C4-2B (cell line): ENCODE measurements at regions not wholly inside any gene's neighbourhood (a gene's known extent, or its start where the extent isn't known, plus 50 kb on each side); places are given as distances from the start of the nearest gene placed in this dataset.

Experiments
- CTCF ChIP-seq: fragments of 450-650 bp; conservative IDR thresholded peaks from 2 replicates; pipeline ENCODE4 v1.5.1; 2017; ENCODE audit warnings: mild to moderate bottlenecking
- ZFX ChIP-seq: fragments of 450-650 bp; IDR thresholded peaks from 2 replicates; pipeline ENCODE4 v1.6.1; 2017

GRCh38 chr6:104629826-104630225 is 229.9 kb downstream of the HACE1 start:
- TF ChIP-seq CTCF, result no peak
- no peak for TF ChIP-seq ZFX
